Neural cell (in vitro differentiated cells): ENCODE measurements at regions not wholly inside any gene's neighbourhood (a gene's known extent, or its start where the extent isn't known, plus 50 kb on each side); places are given as distances from the start of the nearest gene placed in this dataset.

Experiments
- H2AFZ ChIP-seq: fragments of 200-600, 300-800 bp; sonication (generic), shearing (Covaris generic); 2 replicates; pipeline ENCODE4 v1.6.0; 2014; ENCODE audit warnings: low read depth, mild to moderate bottlenecking, antibody characterized with exemption, low read length, moderate library complexity
- H3F3A ChIP-seq: fragments of 200-600 bp; shearing (Covaris generic); 2 replicates; pipeline ENCODE4 v1.6.1; 2016; ENCODE audit warnings: mild to moderate bottlenecking, moderate library complexity, mixed read lengths, antibody characterized with exemption, low read length; ENCODE audit not compliant: insufficient read depth, poor library complexity, severe bottlenecking
- H3K27ac ChIP-seq: fragments of 200-600, 300-800 bp; sonication (generic), shearing (Covaris generic); 2 replicates; pipeline ENCODE4 v1.5.1; 2014; ENCODE audit warnings: mild to moderate bottlenecking, low read length, moderate library complexity
- H3K27me3 ChIP-seq: fragments of 300-800, 200-600 bp; sonication (generic), shearing (Covaris generic); 2 replicates; pipeline ENCODE4 v1.6.0; 2014; ENCODE audit warnings: mild to moderate bottlenecking, low read depth, low read length, moderate library complexity; ENCODE audit not compliant: insufficient read depth
- H3K36me3 ChIP-seq: fragments of 300-800, 200-600 bp; sonication (generic), shearing (Covaris generic); 2 replicates; pipeline ENCODE4 v1.5.1; 2014; ENCODE audit warnings: mild to moderate bottlenecking, antibody characterized with exemption, low read length, moderate library complexity; ENCODE audit not compliant: insufficient read depth
- H3K4me2 ChIP-seq: fragments of 300-800, 200-600 bp; sonication (generic), shearing (Covaris generic); 2 replicates; pipeline ENCODE4 v1.6.0; 2014; ENCODE audit warnings: mild to moderate bottlenecking, low read length
- H3K4me3 ChIP-seq: fragments of 300-800, 200-600 bp; sonication (generic), shearing (Covaris generic); 2 replicates; pipeline ENCODE4 v1.5.1; 2014; ENCODE audit warnings: mild to moderate bottlenecking, low read length, moderate library complexity
- H3K79me2 ChIP-seq: fragments of 200-600 bp; shearing (Covaris generic); replicated peaks from 2 replicates; pipeline ENCODE4 v1.6.0; 2014; ENCODE audit warnings: mild to moderate bottlenecking, low read length, moderate library complexity; ENCODE audit not compliant: insufficient read depth
- H3K9ac ChIP-seq: fragments of 300-800, 200-600 bp; sonication (generic), shearing (Covaris generic); 2 replicates; pipeline ENCODE4 v1.6.1; 2016; ENCODE audit warnings: mild to moderate bottlenecking, low read length, mixed read lengths
- H3K9me2 ChIP-seq: fragments of 200-600 bp; shearing (Covaris generic); 2 replicates; pipeline ENCODE4 v1.6.1; 2016; ENCODE audit warnings: mild to moderate bottlenecking, low read length, mixed read lengths; ENCODE audit not compliant: insufficient read depth
- H3K9me3 ChIP-seq: fragments of 200-600, 300-800 bp; sonication (generic), shearing (Covaris generic); 2 replicates; pipeline ENCODE4 v1.6.1; 2016; ENCODE audit warnings: mild to moderate bottlenecking, mixed run types, low read length, moderate library complexity, mixed read lengths
- H4K20me1 ChIP-seq: fragments of 200-600 bp; shearing (Covaris generic); 2 replicates; pipeline ENCODE4 v1.6.1; 2016; ENCODE audit warnings: mild to moderate bottlenecking, mixed run types; ENCODE audit not compliant: insufficient read depth
- CTCF ChIP-seq: fragments of 450-650 bp; IDR thresholded peaks from 2 replicates; pipeline ENCODE4 v1.5.1; 2014; ENCODE audit warnings: antibody characterized with exemption, mild to moderate bottlenecking, moderate library complexity; ENCODE audit not compliant: poor library complexity, severe bottlenecking
- EP300 ChIP-seq: fragments of 450-650 bp; conservative IDR thresholded peaks from 2 replicates; pipeline ENCODE4 v1.6.1; 2014; ENCODE audit warnings: antibody characterized with exemption, mild to moderate bottlenecking, moderate library complexity; ENCODE audit not compliant: poor library complexity, severe bottlenecking
- EZH2 ChIP-seq: fragments of 200-600, 300-800 bp; shearing (Covaris generic), sonication (generic); IDR thresholded peaks from 2 replicates; pipeline ENCODE4 v1.6.1; 2014; ENCODE audit warnings: antibody characterized with exemption, low read length, borderline replicate concordance, mild to moderate bottlenecking; ENCODE audit not compliant: insufficient read depth, poor library complexity, severe bottlenecking
- MXI1 ChIP-seq: fragments of 450-650 bp; conservative IDR thresholded peaks from 2 replicates; pipeline ENCODE4 v1.6.1; 2014; ENCODE audit warnings: antibody characterized with exemption, mild to moderate bottlenecking; ENCODE audit not compliant: poor library complexity, severe bottlenecking
- POLR2AphosphoS5 ChIP-seq: IDR thresholded peaks from 2 replicates; pipeline ENCODE4 v1.6.1; 2012
- RAD21 ChIP-seq: fragments of 450-650 bp; conservative IDR thresholded peaks from 2 replicates; pipeline ENCODE4 v1.6.1; 2014; ENCODE audit warnings: antibody characterized with exemption, mild to moderate bottlenecking, moderate library complexity
- REST ChIP-seq: IDR thresholded peaks from 2 replicates; pipeline ENCODE4 v1.6.1; 2012; ENCODE audit warnings: borderline replicate concordance
- SMC3 ChIP-seq: fragments of 450-650 bp; conservative IDR thresholded peaks from 2 replicates; pipeline ENCODE4 v1.6.1; 2014; ENCODE audit warnings: antibody characterized with exemption, mild to moderate bottlenecking, moderate library complexity; ENCODE audit not compliant: poor library complexity
- TAF1 ChIP-seq: IDR thresholded peaks from 2 replicates; pipeline ENCODE4 v1.6.1; 2012; ENCODE audit warnings: low read depth

- Histone ChIP-seq H3K9me2 (no peaks in the 10 kb centered on the region), H3K79me2 (no peaks in the 10 kb centered on the region), H3F3A (no peaks in the 10 kb centered on the region), H3K27ac (no peak overlapping the region), H3K4me2 (no peak overlapping the region), H2AFZ (no peak overlapping the region), H3K36me3 (no peaks in the 10 kb centered on the region), H3K9ac (no peak overlapping the region), H3K9me3 (peaks cover 4% of the 10 kb centered on the region), H4K20me1 (no peaks in the 10 kb centered on the region), H3K27me3 (no peaks in the 10 kb centered on the region), H3K4me3 (no peak overlapping the region)
- no peak for TF ChIP-seq SMC3
- TF ChIP-seq CTCF, result no peak
- no peak for TF ChIP-seq EP300
- no peak for TF ChIP-seq REST
- TF ChIP-seq POLR2AphosphoS5, result no peak
- no peak for TF ChIP-seq EZH2
- TF ChIP-seq RAD21, result no peak
- no peak for TF ChIP-seq TAF1
Observed at GRCh38 chr4:138891631-138892031, 124.0 kb upstream of the NOCT start.

GRCh38 chr4:138890891-138891570, 124.5 kb upstream of the NOCT start:
- no peaks in the 10 kb centered on the region for H3K79me2 ChIP-seq
- H4K20me1 ChIP-seq, result no peaks in the 10 kb centered on the region
- H3K9me2 ChIP-seq, result no peaks in the 10 kb centered on the region
- no peaks in the 10 kb centered on the region for H3K27me3 ChIP-seq
- H3K36me3 ChIP-seq, result no peaks in the 10 kb centered on the region
- H3F3A ChIP-seq, result no peaks in the 10 kb centered on the region
- H3K4me2 ChIP-seq, result peak overlapping the region; percentile 45
- H3K4me3 ChIP-seq, result peak overlapping the region; percentile 19
- no peak for TF ChIP-seq POLR2AphosphoS5
- no peak for TF ChIP-seq SMC3
- TF ChIP-seq MXI1, result no peak
- TF ChIP-seq RAD21, result no peak
- no peak for TF ChIP-seq EZH2
- TF ChIP-seq TAF1, result no peak
- no peak for TF ChIP-seq REST
- no peak for TF ChIP-seq EP300
- no peak for TF ChIP-seq CTCF
- no peak overlapping the region for H2AFZ ChIP-seq
- peaks cover 4% of the 10 kb centered on the region for H3K9me3 ChIP-seq
- no peak overlapping the region for H3K27ac ChIP-seq
- H3K9ac ChIP-seq, result no peak overlapping the region
